ENCODE measurements at regions not wholly inside any gene's neighbourhood (a gene's known extent, or its start where the extent isn't known, plus 50 kb on each side); places are given as distances from the start of the nearest gene placed in this dataset.
A peak's percentile ranks its signal among the peaks of the same experiment; 100 is the strongest.

DNA sequence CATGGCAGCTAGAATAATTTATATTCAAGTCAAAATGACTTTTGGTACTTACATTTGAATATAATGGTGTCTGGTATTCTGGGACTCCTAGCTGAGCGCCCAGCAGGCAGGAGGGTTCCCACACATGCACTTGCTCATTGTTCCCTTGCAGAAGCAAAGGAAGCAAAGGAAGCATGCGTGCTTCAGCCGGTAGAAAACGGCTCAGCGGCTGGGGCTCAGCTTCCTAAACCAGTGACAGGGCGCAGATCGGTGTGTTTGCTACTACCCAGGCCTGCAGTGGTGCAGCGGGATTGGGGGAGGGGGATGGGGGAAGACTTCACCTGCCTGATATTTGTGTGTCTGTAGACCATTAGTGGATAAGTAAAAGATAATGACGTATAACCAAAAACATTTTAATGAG lies 978.3 kb upstream of the TENM3 start:
- no peak for DNase-seq

DNA sequence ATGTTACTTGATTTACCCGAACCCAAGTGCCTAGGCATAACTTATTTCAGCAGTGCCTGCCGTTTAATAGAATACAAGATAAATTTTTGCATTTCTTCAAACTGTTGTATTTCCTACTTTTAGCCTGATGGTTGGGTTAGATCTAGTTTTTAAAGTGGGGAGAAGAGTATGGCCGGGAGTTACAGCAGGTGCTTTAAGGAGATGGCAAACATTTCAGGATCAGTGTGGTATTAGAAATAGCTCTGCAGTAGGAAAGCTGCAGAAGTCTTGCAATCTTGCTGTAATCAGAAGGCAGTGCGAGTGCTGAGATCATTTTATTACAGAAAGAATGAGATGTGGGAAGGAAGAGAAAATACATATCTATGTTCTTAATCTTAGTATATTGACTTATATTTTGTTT lies 977.8 kb upstream of the TENM3 start:
- DNase-seq: no peak

DNA sequence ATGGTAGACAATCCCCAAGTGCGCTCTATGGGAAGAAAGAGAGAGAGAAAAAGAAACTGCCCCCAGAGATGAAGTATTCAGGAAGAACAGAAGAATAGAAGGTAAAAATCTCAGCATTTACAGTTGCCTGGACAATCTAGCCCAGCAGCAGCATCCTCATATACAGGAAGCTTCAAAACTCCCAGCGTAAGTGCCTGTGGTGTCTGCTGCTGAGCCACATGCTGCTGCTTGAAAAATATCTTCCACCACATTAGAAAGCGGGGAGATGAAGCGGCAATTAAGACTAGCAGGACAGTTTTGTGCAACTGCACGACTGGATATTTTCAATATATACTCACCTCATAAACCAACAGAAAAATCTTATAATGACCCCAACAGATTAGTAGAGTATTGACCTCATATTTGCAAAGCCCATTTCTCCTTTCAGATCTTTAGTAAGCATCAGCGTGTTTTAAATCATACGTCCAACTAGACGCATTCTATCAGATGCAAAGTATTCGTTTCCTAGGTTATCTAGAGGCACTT lies 972.0 kb upstream of the TENM3 start:
- DNase-seq: no peak

DNA sequence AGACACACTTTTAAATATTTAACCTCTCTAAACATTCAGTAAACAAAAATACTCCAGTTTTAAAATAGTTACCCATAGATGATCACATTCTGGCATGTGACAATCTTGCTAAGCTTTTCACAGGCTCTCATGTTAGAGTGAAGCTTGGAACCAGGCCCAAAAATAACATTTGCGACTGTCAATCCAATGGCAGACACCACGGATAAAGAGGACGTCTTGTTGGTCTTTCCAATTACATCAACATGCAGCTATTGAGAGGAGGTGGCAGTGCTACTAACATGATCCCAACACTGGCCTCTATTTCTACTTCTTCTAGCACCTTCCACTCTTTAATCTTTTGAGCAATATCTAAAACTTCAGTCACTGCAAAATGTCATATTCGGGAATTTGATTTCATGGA lies 970.8 kb upstream of the TENM3 start:
- DNase-seq: no peak

DNA sequence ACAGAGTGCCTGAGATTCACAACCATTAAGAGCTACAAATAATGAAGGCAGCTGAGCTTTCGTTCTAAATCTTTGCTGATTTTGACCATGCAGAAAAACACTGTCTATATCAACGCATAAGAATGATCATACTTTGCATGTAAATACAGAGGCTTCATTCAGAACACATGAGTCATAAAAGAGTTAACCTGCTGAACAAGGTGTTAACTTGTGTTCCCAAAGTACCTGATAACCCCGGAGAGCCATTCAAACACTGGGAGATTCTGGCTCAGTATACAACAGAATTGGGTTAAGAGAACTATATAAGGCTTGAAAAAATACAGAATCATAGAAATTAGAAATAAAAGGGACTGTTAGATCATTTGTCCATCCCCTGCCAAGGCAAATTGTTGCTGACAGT lies 964.3 kb upstream of the TENM3 start:
- peak in 1 of 2 experiments; percentile 24 for DNase-seq

DNA sequence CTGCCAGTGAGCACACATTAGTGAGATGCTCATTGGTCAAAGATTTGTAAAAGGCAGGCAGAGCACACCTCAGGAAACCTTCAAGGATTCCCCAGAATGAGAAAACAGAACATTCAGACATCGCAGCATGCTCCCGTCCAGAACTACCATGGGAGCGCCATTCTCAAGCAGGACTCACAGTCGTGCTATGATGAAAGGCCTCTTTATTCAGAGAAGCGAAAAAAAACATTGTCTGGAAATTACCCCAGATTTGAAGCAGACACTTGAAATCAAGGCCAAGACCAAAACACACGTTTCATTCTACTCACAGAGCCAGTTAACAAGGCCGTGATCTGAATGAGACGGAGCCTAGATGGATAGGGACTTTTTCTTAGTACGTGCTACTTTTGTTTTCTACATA lies 961.8 kb upstream of the TENM3 start:
- no peak for DNase-seq

DNA sequence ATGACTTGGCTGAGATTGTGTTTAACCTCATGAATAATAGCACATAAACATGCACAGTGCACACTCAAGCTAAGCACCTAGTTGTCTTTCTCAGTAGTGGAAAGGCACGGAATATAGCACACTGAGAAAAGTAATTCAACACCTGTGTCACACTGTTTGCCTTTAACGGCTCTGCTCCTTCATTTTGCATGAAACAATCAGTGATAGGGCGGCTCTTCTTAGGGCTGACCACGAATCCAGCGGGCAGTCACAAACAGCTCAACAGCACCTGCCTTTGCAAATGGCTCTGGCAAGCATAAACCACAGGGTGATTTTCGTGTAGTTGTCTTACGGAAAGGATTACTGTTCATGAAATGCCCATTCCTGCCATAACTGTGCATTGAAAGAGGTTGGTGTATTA lies 954.0 kb upstream of the TENM3 start:
- peak; percentile 84 to 87 for DNase-seq

DNA sequence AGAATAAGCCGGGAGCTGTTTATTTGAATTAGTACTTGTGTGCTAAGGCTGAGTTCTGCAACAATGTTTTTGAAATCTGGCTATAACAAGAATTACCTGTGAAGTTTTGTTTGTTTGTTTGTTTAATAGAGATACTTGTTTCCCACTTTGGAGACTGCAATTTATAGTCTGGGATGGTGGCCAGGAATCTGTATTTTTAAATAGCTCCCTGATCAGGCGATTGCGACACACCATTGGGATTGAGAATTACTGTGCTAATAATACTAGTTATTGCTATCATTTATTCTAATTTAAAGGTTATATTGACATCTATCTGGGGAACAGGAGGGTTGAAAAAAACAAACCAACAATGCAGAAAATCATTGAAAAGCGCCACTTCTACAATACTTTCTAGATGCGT lies 951.6 kb upstream of the TENM3 start:
- DNase-seq: no peak

DNA sequence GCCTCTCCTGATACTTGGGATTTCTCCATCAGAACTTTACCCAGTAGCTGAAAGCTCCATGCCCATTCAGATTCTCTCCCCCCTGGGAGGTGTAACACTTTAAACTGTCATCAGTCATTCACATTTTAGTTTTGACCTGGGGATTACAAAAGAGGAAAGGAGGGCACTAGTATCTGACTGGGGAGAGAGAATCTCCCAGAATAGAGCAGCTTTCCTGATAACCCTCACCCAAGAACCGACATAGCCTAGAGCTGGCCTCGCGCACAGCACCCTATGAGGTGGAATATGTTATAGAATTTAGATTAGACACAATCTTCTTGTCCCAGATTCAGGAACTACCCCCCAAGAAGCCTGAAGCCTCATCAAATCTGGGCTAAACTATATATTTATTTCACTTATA lies 950.2 kb upstream of the TENM3 start:
- no peak for DNase-seq

DNA sequence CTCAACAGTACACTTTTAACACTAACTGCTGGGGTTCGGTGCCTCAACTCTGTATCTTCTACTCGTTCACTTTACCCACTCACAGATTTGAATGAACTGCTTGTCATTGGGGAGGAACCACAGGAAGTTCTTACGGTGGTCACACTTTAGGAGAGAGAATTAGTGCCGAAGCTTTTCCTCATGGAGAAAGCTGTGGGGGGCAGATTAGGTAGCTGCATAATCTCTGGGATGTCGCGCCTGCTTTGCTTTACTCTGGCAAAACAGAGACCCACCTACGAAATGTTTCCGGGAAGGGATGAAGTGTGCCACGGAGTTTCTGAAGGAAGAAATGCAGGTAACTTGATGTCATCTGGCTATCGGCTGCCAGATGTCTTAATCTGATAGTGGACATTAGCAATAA lies 949.7 kb upstream of the TENM3 start:
- no peak for DNase-seq

DNA sequence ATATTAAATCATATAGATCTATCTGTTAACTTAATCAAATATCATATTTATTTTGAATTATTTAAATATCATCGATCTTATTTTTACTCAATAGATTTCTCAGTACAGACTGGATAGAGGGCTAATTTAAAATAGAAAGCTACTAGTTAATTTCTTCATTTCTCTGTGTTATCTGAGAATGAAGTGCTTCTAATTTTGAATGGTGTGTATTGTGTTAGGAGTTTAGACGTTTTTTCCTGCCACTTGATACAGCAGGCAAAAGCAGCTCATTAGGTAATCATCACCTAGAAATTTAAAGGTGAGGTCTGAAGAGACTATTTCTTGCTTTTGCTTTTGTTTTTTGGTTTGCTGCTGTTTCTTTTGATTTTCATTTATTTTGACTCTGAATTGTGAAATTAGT lies 948.8 kb upstream of the TENM3 start:
- DNase-seq: no peak

DNA sequence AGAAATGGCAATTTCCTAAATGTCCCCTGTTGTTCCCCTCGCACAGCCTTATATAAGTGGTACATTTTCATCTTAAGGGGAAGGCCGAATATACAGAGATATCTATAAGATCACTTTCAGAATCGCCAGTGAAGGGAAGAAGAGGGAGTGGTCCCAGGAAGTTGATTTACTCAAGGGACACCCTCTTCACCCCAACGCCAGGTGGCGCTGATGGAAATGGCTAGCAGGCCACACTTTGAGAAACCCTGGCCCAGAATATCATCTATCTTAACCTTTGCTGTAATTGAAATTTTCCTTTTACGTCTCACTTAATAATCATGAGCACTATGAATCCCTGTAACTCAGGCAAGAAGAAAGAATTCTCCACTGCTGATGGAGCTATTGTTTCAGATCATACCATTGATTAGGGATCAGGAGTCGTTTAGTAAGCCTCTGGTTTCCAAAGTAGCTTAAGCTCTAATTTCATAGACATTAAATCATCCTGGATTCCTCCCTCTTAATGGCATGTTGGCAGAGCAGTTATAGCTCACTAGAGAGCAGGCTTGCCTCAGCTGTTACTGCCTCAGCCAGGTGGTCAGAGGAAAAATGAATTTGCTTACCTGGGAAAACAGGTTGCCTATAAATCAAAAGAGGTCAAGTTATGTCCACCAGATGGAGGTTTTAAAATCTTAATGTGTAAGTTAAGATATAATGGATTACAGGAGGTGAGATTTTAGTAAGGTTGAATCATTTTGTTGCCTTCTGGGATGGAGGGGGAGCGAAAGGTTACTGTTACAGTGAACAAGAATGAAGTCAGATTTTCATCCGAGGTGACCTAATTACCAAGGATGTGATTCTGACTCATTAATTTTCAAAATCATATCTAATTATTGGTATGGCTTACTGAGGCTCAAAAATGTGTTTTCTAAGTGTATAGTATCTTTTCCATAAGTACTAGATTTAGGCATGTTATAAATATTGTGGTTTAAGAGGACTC lies 941.2 kb upstream of the TENM3 start:
- peak; percentile 52 to 62 for DNase-seq

DNA sequence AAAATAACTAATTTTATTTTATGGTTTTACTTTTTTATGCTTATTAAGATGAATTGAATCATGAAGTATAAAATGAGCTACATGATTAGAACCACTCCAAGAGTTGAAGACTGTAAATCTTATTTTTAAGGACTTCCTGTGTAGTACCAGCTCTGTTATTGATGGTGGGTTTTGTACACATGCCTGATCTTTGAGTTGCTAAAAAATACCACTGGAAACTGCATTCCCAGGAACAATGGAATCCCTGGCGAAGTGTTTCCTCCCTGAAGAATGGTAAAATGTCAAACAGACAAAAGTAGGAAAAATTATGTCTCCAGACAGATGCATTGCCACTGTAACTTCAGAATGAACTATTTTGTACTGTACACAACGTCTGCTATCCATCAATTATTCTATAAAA lies 935.4 kb upstream of the TENM3 start:
- no peak for DNase-seq

DNA sequence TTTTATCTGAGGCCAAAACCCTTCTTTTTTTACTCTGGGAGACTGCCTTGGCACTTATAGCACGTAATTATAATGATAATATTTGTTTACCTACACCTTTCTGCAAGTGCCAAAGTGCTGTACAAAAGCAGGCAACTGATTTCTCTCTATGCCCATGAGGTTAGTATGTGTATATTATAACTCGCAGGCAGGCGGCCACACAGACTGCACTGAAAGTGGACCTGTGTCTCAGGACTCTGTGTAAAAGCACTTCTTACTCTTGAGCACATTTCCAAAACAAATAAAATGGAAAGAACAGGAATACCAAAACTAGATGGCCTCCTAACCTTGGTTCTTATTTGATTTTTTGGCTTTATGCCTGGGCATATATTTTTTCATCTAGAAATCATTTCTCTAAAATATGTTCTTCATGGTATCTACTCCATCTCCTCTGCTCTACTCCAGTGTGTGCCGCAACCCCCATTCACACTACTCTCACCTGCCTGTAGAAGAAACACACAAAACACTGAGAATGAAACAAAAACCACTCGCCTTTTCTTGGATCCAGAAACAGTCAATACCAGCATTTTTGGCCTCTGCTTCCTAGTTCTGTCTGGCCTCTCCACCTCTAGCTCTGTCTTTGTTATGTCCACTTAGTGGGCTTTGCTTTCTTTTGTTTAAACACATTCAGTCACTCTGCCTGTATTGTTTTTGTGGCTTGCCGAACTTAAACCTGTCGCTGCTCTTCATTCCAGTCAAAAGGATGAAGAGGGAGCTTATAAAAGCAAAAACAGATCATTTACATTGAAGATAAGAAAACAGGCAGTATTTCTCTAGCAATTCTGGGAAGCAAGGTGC lies 934.5 kb upstream of the TENM3 start:
- no peak for DNase-seq

DNA sequence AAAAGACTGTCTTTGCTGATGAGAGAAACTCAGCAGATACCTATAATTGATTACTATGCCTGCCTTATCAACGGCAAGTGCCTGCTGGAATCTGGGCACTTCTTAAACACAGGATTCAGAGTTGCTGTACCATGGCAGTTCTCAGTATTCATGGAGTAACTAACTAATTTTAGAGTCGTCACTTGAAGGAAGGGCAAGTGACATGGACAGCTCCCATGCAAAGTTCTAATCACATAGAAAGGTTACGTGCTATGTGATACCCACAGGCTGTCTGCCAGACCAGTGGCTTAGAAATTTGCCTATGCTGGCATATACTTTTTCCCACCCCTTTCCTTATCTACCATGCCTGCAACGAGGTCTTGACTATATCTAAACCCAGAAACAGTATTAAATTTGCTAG lies 931.1 kb upstream of the TENM3 start:
- DNase-seq: peak; percentile 23 to 25

DNA sequence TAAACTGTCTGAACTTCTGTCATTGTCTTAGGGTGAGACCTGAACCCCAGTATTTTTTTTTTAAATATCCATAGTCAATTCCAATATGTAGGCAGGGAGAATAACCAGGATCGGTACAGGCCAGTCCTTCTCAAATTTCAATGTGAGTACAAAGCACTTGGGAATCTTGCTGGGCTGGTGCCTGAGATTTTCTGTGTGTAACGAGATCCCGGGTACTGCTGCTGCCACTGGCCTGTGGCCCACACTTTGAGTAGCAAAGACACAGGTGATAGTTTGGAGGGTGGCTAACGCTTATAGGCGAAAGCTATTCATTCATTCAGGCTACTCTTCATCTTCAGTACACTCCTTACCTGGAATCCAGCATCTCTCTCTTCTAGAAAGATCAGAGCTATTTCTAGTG lies 923.6 kb upstream of the TENM3 start:
- DNase-seq: no peak

DNA sequence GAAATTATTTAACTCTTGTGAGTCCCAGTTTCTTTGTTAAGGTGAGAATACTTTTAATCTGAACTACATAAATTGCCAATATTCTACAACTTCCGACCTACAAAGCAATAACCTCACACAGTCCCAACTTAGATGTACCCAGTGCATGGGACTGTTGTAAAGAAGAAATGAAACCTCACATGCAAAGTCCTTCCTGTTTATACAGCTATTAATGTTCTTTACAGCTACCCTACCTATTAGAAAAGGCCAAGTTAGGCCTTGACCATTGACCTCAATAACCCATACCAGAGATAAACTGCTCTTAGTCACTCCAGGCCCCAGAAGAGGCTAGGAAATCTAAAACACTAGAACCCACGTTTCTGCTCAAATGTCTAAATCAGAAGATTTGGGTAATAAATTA lies 920.1 kb upstream of the TENM3 start:
- DNase-seq: no peak

DNA sequence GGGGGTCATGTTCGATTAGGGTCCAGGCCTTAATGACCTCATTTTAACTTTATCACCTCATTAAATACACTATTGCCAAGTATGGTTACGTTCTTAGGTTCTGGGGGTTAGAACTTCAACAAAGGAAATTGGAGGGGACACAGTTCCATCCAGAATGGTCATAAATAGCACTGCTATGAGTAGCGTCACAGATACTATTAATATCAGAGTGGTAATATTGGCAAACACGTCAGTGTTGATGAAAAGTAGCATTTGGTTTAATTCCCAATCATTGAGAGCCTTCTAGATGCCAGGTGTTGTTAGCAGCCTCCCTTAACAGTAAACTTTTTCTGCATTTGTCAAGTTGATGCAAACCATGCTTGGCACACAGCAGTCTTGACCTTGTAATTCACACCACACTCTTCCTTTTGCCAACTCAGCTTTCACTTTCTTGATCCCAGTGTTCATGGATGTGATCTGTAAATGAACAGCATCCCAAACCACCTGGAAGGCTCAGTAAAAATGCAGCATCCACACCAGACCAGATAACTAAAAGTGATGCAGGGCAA lies 912.5 kb upstream of the TENM3 start:
- DNase-seq: no peak

DNA sequence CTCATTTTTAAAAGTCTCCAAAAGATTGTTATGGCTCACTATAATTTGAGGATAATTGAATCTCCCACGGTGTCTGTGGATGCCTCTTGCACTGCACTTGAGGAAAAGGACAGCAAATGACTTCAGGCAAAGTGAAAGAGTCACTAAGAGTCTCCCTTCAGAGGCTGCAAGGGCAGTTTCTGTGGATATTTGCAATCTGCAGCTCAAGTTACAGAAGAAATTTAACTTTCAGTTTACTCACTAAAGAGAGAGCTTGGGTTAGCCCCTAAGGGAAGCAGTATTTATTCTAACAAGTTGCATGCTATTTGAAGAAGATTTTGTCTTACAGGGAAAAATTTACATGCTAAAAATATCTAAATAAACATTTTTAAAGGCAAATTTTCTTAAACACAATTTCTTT lies 912.0 kb upstream of the TENM3 start:
- DNase-seq: peak in 1 of 2 experiments; percentile 12

DNA sequence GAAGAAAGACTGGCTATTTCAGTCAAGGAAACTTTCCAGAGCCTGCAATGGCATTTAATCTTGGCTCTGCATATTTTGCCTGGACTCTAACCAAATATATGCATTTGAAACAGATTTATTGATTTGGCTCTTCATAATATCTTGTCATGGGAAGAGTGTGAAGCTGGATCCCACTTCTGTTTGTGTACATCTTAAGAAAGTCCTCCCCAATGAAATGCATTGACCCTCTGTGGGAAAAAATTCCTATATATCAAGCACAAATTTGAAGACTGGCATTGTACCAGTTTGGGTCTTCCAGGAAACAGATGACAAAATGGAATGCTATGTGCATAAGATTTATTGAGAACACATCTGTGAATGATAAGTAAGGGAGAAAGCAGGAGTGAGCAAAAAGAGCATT lies 897.3 kb upstream of the TENM3 start:
- no peak for DNase-seq

DNA sequence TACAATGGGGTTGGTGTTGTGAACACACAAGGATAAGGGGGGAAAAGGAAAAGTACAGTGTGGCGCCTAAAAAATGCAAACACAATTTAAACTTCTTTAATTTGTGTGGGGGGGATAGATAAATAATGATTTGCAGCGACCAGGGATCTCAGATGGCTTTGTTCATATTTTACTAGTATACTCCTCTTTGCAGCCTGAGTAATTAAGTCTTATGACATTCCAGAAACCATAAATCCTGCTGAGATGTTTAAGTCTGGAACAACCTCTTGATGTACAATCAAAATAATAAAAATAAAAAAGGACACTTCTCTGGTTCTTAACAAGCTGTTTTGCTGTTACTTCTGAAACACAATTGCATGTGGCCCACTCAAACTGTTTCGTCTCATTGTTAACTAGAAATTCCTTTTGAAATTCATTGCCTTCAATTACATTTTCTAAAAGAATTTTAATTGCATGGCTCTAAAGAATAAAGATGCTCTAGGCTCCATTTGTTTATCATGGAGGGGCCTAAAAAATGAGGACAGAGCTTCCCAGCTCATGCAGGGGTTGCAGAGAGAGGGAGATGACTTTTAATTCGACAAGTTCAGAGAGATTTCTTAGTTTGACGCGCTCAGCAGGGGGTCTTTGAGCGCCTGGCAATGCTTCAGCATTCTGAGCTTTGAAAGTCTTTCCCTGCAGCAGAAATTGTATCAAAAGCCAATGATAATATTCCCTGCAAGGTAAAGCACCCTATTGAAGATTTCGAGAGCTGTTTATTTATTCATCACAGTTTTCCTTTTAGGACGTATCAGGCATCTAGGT lies 892.4 kb upstream of the TENM3 start:
- no peak for DNase-seq

DNA sequence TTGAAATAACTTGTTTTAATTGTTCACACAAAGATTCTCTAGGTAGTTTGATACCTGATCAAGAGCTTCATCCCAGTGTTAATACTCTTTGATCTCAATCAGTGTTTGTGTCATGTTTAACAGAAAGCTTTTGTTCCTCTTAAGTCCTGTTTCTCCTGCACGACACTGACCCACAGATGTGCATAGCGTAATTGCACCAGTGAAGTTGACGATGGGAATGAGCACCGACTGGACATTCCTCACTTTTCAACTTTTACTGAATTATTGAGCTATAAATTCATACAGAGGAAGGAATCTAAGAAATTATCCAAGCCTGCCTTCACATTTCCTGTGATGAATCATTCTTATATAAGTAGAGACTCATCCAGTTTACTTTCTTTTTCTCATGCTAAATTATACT lies 878.7 kb upstream of the TENM3 start:
- DNase-seq: no peak

DNA sequence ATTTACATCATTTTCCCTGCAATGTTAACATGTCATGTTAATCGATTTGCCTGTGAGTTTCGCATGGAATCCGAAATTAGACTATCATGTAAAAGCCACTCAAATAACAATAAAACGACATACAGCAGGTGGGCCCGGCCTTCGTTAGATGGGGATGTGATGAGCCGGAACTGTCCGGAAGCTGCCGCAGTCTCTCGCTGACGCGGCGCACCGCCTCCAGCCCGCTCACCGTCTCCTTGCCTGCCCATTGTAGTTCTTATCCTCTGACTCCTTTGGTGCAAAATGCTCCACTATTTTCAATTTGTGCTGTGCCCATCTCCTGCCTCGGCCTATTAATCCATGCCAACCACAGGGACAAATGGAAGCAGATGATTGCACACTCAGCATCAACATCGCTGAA lies 877.5 kb upstream of the TENM3 start:
- no peak for DNase-seq

All from NCI-H526 (cell line).